OCI-LY3 (cell line): ENCODE measurements at regions not wholly inside any gene's neighbourhood (a gene's known extent, or its start where the extent isn't known, plus 50 kb on each side); places are given as distances from the start of the nearest gene placed in this dataset.

Experiments
- CTCF ChIP-seq: fragments of 200-600, 300-600 bp; sonication (generic); IDR thresholded peaks from 2 replicates; pipeline ENCODE4 v1.5.1; 2014; ENCODE audit warnings: antibody characterized with exemption, low read length, low read depth
- EZH2phosphoT487 ChIP-seq: fragments of 200-600 bp; shearing (Covaris generic); IDR thresholded peaks from 2 replicates; pipeline ENCODE4 v1.6.1; 2018; ENCODE audit warnings: antibody characterized with exemption, mixed run types, low read depth

- no peak for TF ChIP-seq CTCF
- TF ChIP-seq EZH2phosphoT487: no peak
Observed at GRCh38 chr4:175480404-175480803, 331.7 kb downstream of the GPM6A start.
